PC-9 (cell line): ENCODE measurements at regions not wholly inside any gene's neighbourhood (a gene's known extent, or its start where the extent isn't known, plus 50 kb on each side); places are given as distances from the start of the nearest gene placed in this dataset.

Experiments used
- BruUV-seq: library from RNA; stranded (reverse); fragments of 400-500 nt; replicated peaks from 2 replicates; lab custom pipeline; 2021; lab: Mats Ljungman, UMichigan
- CTCF ChIA-PET: fragments of 300-600 bp; sonication (Branson Sonifier 250); formaldehyde crosslinking; loops from one replicate; lab custom pipeline; 2022; ENCODE audit warnings: antibody characterized with exemption; lab: Charles Lee
- POLR2A ChIA-PET: fragments of 300-600 bp; sonication (Branson Sonifier 250); formaldehyde crosslinking; loops from one replicate; lab custom pipeline; 2022; ENCODE audit warnings: antibody characterized with exemption; ENCODE audit not compliant: unreplicated experiment; lab: Charles Lee
- DNase-seq, 2 experiments: peaks; one replicate each; pipeline versions ENCODE4 v3.0.0 to v3.0.0-alpha.2; 2015 to 2022; ENCODE audit warnings: mixed read lengths in 1 of 2
- H2AFZ ChIP-seq: fragments of 200-600 bp; sonication (generic); 2 replicates; pipeline ENCODE4 v1.8.1; 2017; ENCODE audit warnings: antibody characterized with exemption
- H3F3A ChIP-seq: fragments of 200-600 bp; sonication (generic); 2 replicates; pipeline ENCODE4 v1.8.1; 2017; ENCODE audit warnings: antibody characterized with exemption, mild to moderate bottlenecking, low read depth; ENCODE audit not compliant: insufficient read depth
- H3K27ac ChIP-seq: fragments of 200-600 bp; sonication (generic); 2 replicates; pipeline ENCODE4 v1.6.1; 2016; ENCODE audit warnings: mixed run types
- H3K27me3 ChIP-seq: fragments of 200-600 bp; sonication (generic); 2 replicates; pipeline ENCODE4 v1.6.1; 2016; ENCODE audit warnings: low read depth, mixed run types; ENCODE audit not compliant: insufficient read depth
- H3K36me3 ChIP-seq: fragments of 200-600 bp; sonication (generic); 2 replicates; pipeline ENCODE4 v1.6.1; 2016; ENCODE audit warnings: low read depth, mixed run types
- H3K4me1 ChIP-seq: fragments of 200-600 bp; sonication (generic); replicated peaks from 2 replicates; pipeline ENCODE4 v1.6.1; 2016; ENCODE audit warnings: mixed run types; ENCODE audit not compliant: insufficient read depth
- H3K4me2 ChIP-seq: fragments of 200-600 bp; sonication (generic); 2 replicates; pipeline ENCODE4 v1.6.1; 2017; ENCODE audit warnings: mixed run types
- H3K4me3 ChIP-seq: fragments of 200-600 bp; sonication (generic); 2 replicates; pipeline ENCODE4 v1.6.1; 2016; ENCODE audit warnings: mixed run types
- H3K79me2 ChIP-seq: fragments of 200-600 bp; sonication (generic); 2 replicates; pipeline ENCODE4 v1.6.1; 2017; ENCODE audit warnings: low read depth, mixed run types
- H3K9me2 ChIP-seq: fragments of 200-600 bp; sonication (generic); 2 replicates; pipeline ENCODE4 v1.8.1; 2017; ENCODE audit warnings: mild to moderate bottlenecking; ENCODE audit not compliant: insufficient read depth
- H3K9me3 ChIP-seq: fragments of 200-600 bp; sonication (generic); 2 replicates; pipeline ENCODE4 v1.8.1; 2016; ENCODE audit warnings: low read depth; ENCODE audit not compliant: insufficient read depth
- H4K20me1 ChIP-seq: fragments of 200-600 bp; sonication (generic); 2 replicates; pipeline ENCODE4 v1.8.1; 2017; ENCODE audit not compliant: insufficient read depth
- CTCF ChIP-seq: fragments of 200-600 bp; sonication (generic); conservative IDR thresholded peaks from 2 replicates; pipeline ENCODE4 v1.6.1; 2017; ENCODE audit warnings: mixed run types, antibody characterized with exemption, mild to moderate bottlenecking, moderate library complexity
- EZH2 ChIP-seq: fragments of 200-600 bp; sonication (generic); IDR thresholded peaks from 2 replicates; pipeline ENCODE4 v1.8.0; 2017; ENCODE audit warnings: antibody characterized with exemption, low read depth
- intact Hi-C: fragments of 100-400 bp; cut with micrococcal nuclease; formaldehyde crosslinking; loops from one replicate; pipeline ENCODE4 v1.10.0; 2022; ENCODE audit not compliant: unreplicated experiment

- Histone ChIP-seq H3K36me3 (no peaks in the 10 kb centered on the region), H3K4me2 (no peak overlapping the region), H3K4me3 (no peak overlapping the region), H3K79me2 (no peaks in the 10 kb centered on the region), H3K27me3 (no peaks in the 10 kb centered on the region), H3K9me3 (no peaks in the 10 kb centered on the region), H3K4me1 (no peaks in the 10 kb centered on the region; the same call in 1 of the 2 replicates), H4K20me1 (no peaks in the 10 kb centered on the region), H3F3A (no peaks in the 10 kb centered on the region), H3K27ac (no peak overlapping the region), H3K9me2 (no peaks in the 10 kb centered on the region), H2AFZ (no peak overlapping the region)
- no peak for TF ChIP-seq EZH2
- no peak for TF ChIP-seq CTCF
- no peak for DNase-seq
- intact Hi-C loops: no loop called here
- ChIA-PET CTCF (no interaction called here), POLR2A (no interaction called here)
- no TSS peak for BruUV-seq
Measured at GRCh38 chr13:44128552-44129001, 245.0 kb upstream of the SERP2 start.

- H3K27me3 ChIP-seq: no peaks in the 10 kb centered on the region
- H3F3A ChIP-seq: no peaks in the 10 kb centered on the region
- no TSS peak for BruUV-seq
- POLR2A ChIA-PET: no interaction called here
- H3K4me1 ChIP-seq: no peaks in the 10 kb centered on the region; the same call in 1 of the 2 replicates
- CTCF ChIA-PET: no interaction called here
- no peaks in the 10 kb centered on the region for H3K79me2 ChIP-seq
- H3K9me2 ChIP-seq: no peaks in the 10 kb centered on the region
- intact Hi-C loops: no loop called here
- H3K9me3 ChIP-seq: no peaks in the 10 kb centered on the region
- H4K20me1 ChIP-seq: no peaks in the 10 kb centered on the region
- TF ChIP-seq EZH2: no peak
- no peak for TF ChIP-seq CTCF
- no peaks in the 10 kb centered on the region for H3K36me3 ChIP-seq
- H3K27ac ChIP-seq: no peak overlapping the region
- no peak overlapping the region for H3K4me3 ChIP-seq
- H2AFZ ChIP-seq: no peak overlapping the region
- no peak for DNase-seq
- no peak overlapping the region for H3K4me2 ChIP-seq
Measured at GRCh38 chr13:44129418-44129817, 244.2 kb upstream of the SERP2 start.

- Histone ChIP-seq H3K36me3 (no peaks in the 10 kb centered on the region), H3K27me3 (no peaks in the 10 kb centered on the region), H3K4me2 (no peak overlapping the region), H3K27ac (no peak overlapping the region), H3K4me1 (no peaks in the 10 kb centered on the region; the same call in 1 of the 2 replicates), H3F3A (no peaks in the 10 kb centered on the region), H3K9me2 (no peaks in the 10 kb centered on the region), H3K4me3 (no peak overlapping the region), H2AFZ (no peak overlapping the region), H3K79me2 (no peaks in the 10 kb centered on the region), H3K9me3 (no peaks in the 10 kb centered on the region), H4K20me1 (no peaks in the 10 kb centered on the region)
- no peak for TF ChIP-seq EZH2
- no peak for TF ChIP-seq CTCF
- no peak for DNase-seq
- POLR2A ChIA-PET: no interaction called here
- no TSS peak for BruUV-seq
- intact Hi-C loops: no loop called here
- CTCF ChIA-PET: interaction anchor here (0.6 kb wide), 1 partner anchor 103 kb away, joined by 3 read pairs; no protein-coding TSS in a partner anchor
Measured at GRCh38 chr13:44131069-44131614, 242.5 kb upstream of the SERP2 start.
